ENCODE measurements at regions not wholly inside any gene's neighbourhood (a gene's known extent, or its start where the extent isn't known, plus 50 kb on each side); places are given as distances from the start of the nearest gene placed in this dataset.

DNA sequence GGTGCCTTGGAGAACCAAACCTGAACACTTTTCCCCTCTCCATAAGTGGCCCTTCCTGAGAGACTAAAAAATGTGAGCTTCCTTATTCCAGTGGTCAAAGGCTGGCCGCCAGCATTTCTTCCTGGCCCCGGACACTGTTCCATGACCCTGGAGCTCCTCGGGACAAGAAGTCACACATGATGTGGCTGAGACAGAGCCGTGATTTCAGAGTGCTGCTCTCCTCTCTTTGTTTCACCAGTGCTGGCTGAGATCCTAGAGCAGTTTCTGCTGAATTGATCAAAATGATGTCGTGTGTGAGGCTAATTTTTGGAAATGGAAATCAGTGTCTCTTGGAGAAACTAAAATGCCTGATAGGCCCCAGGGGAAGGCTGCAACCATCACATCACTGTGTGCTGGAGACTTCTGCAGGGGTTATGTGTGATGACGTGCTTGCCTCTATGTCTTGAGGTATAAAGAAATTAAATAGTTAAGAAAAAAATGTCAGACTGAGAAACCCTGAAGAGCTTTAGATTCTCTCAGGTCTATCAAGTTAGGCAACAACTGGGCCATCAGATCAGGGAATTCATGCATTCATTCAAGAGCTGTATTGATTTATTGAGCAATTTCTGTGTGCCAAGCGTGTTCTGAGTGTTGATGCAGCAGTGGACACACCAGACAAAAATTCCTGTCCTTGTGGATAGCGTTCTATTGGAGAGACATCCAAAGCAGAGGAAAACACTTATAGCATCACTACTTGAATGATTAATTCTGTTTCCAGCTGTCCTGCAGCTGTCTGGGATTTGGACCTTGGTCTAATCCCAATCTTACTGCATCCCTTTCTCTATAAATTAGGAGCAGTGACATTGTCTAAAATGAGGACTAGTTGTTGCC is 72.7 kb upstream of the CCN6 start:
- H3K4me1 Mint-ChIP-seq (ENCODE audit: low read depth), result peaks cover 68% of the 10 kb centered on the region
- H3K36me3 Mint-ChIP-seq, result no peaks in the 10 kb centered on the region

DNA sequence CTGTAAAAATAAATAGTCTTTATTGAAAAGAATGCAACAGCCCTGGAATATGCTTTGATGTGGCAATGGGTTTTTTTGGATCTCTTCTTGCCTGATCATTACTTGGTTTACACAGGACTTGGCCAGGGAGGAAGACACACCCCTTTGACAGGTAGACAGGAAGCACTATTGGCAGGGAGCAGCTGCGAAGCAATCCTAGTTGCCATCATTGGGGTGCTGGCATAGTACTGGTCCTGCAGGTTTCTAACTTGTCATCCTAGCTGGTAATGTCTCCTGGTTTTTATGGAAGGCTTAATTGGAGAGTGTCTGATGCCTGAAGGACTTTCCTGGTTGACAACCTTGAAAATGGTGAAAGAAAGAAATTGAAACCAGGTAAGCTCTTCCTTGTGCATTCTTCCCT is 71.2 kb upstream of the CCN6 start:
- no peak overlapping the region for H3K27ac Mint-ChIP-seq
- no peak for DNase-seq
- H3K27me3 Mint-ChIP-seq, result no peaks in the 10 kb centered on the region
- H3K4me3 Mint-ChIP-seq, result no peak overlapping the region
- H3K9me3 Mint-ChIP-seq, result no peaks in the 10 kb centered on the region
- intact Hi-C loops (cut with micrococcal nuclease), result no loop called here
- H3K36me3 Mint-ChIP-seq, result no peaks in the 10 kb centered on the region
- ChIA-PET CTCF (interaction anchor here (0.7 to 1.3 kb wide), 2 partner anchors 10 to 60 kb away, joined by 4 read pairs; no protein-coding TSS in a partner anchor), POLR2A (no interaction called here)
- peaks cover 64% of the 10 kb centered on the region for H3K4me1 Mint-ChIP-seq (ENCODE audit: low read depth)

More for the DNA sequence above, 72.7 kb upstream of the CCN6 start:
- Mint-ChIP-seq H3K27ac (no peak overlapping the region), H3K4me3 (no peak overlapping the region), H3K9me3 (no peaks in the 10 kb centered on the region), H3K27me3 (no peaks in the 10 kb centered on the region)
- ChIA-PET POLR2A (no interaction called here), CTCF (interaction anchor here (0.6 to 1.5 kb wide), 3 partner anchors 8 to 218 kb away, joined by 3 to 5 read pairs (median 4); no protein-coding TSS in a partner anchor)
- intact Hi-C loops (cut with micrococcal nuclease), result no loop called here
- DNase-seq, result no peak

DNA sequence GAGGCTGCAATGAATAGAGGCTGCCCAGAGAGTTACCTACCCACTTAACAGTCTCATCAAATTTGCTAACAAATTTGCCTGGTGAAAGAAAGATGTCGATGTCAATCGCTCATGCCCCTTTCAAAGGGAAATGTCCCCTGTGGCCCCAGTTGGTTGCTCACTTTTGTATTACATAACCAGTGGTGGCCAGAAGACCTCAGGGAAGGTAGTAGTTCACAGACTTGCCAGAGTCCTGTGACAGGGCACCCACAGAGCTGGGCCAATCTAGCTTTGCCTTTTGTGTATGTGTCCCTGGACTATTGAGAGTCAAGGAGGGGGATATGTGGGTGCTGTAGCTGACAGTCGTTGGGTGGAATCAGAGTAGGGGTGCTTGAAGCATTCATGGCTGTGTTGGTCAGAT is 70.7 kb upstream of the CCN6 start:
- Mint-ChIP-seq H3K4me1 (ENCODE audit: low read depth) (peaks cover 67% of the 10 kb centered on the region), H3K9me3 (no peaks in the 10 kb centered on the region), H3K27me3 (no peaks in the 10 kb centered on the region), H3K36me3 (no peaks in the 10 kb centered on the region), H3K27ac (no peak overlapping the region), H3K4me3 (no peak overlapping the region)
- ChIA-PET POLR2A (no interaction called here), CTCF (interaction anchor here (0.7 to 1.3 kb wide), 2 partner anchors 9 to 59 kb away, joined by 4 read pairs; no protein-coding TSS in a partner anchor)
- no peak for DNase-seq
- intact Hi-C loops (cut with micrococcal nuclease), result no loop called here

DNA sequence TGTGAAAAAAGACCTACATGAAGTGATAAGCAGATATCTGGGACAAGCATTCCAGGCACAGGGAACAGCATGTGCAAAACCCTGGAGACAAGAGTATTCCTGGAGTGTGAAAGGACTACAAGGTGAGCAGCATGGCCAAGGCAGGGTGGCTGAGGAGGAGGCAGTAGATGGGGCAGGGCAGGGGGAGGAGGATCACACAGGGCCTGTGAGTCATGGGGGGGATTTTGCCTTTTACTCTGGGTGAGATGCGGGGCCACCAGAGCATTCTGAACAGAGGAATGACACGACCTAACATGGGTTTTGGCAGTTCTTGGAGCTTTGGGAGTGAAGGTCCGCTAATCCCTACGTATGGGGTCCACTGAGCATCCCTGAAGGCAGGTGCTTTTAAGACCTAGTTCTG is 69.8 kb upstream of the CCN6 start:
- intact Hi-C loops (cut with micrococcal nuclease), result loop anchor here (2.0 kb wide), 1 partner anchor 111 kb away; the partner anchor contains the start of gene FYN
- Mint-ChIP-seq H3K4me3 (no peak overlapping the region), H3K4me1 (ENCODE audit: low read depth) (peaks cover 71% of the 10 kb centered on the region), H3K36me3 (no peaks in the 10 kb centered on the region), H3K27me3 (no peaks in the 10 kb centered on the region), H3K27ac (peak overlapping the region; percentile 79), H3K9me3 (no peaks in the 10 kb centered on the region)
- peak; percentile 53 for DNase-seq
- CTCF ChIA-PET, result interaction anchor here (1.3 to 1.4 kb wide), 2 partner anchors 8 to 14 kb away, joined by 4 to 5 read pairs; no protein-coding TSS in a partner anchor
- POLR2A ChIA-PET, result interaction anchor here (1.5 to 1.9 kb wide), 3 partner anchors 9 to 207 kb away, joined by 3 to 9 read pairs (median 4); no protein-coding TSS in a partner anchor

DNA sequence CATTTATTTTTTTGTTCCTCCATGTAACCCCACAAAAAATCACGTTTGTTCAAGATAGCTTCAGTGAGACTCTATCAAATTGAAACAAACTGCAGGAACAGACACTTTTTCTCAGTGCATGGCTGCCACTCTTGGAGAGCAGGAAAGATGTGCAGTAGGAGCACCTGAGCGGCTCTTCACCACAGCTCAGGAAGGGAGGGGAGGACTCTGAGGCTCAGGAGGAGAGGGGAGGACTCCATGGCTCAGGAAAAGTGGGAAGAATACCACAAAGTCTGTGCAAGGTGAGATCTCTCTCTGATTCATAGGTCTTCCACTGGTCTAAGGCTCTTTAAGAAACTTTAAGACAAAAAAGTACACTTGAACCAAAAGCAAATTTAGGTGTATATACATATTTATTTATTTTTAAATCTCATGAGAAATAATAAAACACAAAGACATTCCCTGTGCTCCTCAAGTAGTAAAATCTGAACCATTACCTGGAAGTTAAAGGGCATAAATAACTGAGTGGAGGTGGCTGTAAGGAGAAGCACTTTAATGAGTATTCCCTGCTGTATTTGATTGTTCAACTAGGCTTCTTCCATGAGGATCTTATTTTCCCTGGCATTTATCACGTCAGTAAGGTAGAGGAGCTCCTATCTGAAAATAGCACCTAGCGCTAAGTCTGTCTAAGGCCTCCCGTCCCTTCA is 69.2 kb upstream of the CCN6 start:
- Mint-ChIP-seq H3K9me3 (no peaks in the 10 kb centered on the region), H3K36me3 (no peaks in the 10 kb centered on the region), H3K27me3 (no peaks in the 10 kb centered on the region), H3K4me3 (no peak overlapping the region), H3K27ac (peak overlapping the region; percentile 92), H3K4me1 (ENCODE audit: low read depth) (peaks cover 72% of the 10 kb centered on the region)
- POLR2A ChIA-PET, result interaction anchor here (0.8 to 1.9 kb wide), 5 partner anchors 9 to 208 kb away, joined by 3 to 9 read pairs (median 4); no protein-coding TSS in a partner anchor
- no peak for DNase-seq
- intact Hi-C loops (cut with micrococcal nuclease), result loop anchor here (1.0 to 2.0 kb wide), 2 partner anchors 11 to 112 kb away; partner anchors contain the start of gene FYN
- CTCF ChIA-PET, result interaction anchor here (0.7 to 1.4 kb wide), 5 partner anchors 12 to 274 kb away, joined by 3 to 5 read pairs (median 3); partner anchors contain the start of gene FYN

DNA sequence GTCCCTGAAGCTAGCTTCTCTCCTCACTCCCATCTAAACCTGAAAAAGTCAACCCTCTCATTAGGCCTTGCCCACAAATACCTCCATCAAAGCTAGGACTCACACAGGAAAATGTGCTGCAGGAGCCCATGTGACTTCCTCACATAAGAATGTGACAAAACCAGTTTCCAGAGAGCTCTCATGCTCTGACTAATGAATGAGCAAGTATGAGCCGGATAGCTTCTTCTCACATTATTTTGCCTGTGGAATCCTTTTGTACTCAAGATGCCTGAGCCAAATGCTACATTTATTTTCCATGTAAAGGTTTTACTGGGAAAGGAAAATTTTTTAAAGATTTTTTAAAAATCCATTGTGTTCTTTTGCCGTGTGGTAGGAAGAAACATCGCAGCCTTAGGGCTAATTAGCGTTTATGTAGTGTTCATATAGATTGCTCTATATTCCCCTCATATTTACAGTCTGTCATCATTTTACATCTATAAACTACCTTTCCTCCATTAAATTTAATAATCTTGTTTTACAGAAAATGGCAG is 68.6 kb upstream of the CCN6 start:
- Mint-ChIP-seq H3K27ac (peak overlapping the region; percentile 92), H3K36me3 (no peaks in the 10 kb centered on the region), H3K4me1 (ENCODE audit: low read depth) (peaks cover 74% of the 10 kb centered on the region), H3K27me3 (no peaks in the 10 kb centered on the region), H3K9me3 (no peaks in the 10 kb centered on the region), H3K4me3 (no peak overlapping the region)
- DNase-seq, result peak; percentile 63
- POLR2A ChIA-PET, result interaction anchor here (0.5 to 1.9 kb wide), 6 partner anchors 10 to 226 kb away, joined by 3 to 9 read pairs (median 4); no protein-coding TSS in a partner anchor
- CTCF ChIA-PET, result interaction anchor here (0.7 to 1.4 kb wide), 5 partner anchors 12 to 275 kb away, joined by 3 to 5 read pairs (median 3); partner anchors contain the start of gene FYN
- intact Hi-C loops (cut with micrococcal nuclease), result loop anchor here (1.0 to 2.0 kb wide), 2 partner anchors 12 to 112 kb away; partner anchors contain the start of gene FYN

DNA sequence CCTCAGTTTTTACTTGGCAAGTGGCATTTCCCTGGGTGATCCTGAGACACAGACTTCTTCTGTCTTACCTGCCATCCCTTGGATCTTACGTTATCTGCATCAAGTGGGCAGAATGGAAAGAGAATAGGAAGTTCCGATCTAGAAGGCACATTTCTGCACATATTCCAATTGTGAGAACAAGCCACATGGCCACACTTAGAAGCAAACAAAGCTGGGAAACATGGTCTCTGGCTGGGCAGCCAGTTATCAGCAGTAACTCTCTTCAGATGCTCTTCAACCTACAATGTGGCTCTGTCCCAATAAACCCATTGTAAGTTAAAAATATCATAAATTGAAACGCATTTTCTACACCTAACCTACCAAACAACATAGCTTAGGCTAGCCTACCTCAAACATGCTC is 67.3 kb upstream of the CCN6 start:
- peak overlapping the region; percentile 16 for H3K27ac Mint-ChIP-seq
- no peak for DNase-seq
- POLR2A ChIA-PET, result interaction anchor here (1.0 kb wide), 1 partner anchor 113 kb away, joined by 3 read pairs; the partner anchor contains the start of gene FYN
- no peaks in the 10 kb centered on the region for H3K36me3 Mint-ChIP-seq
- no peaks in the 10 kb centered on the region for H3K9me3 Mint-ChIP-seq
- intact Hi-C loops (cut with micrococcal nuclease), result no loop called here
- no peak overlapping the region for H3K4me3 Mint-ChIP-seq
- H3K27me3 Mint-ChIP-seq, result no peaks in the 10 kb centered on the region
- H3K4me1 Mint-ChIP-seq (ENCODE audit: low read depth), result peaks cover 87% of the 10 kb centered on the region
- CTCF ChIA-PET, result no interaction called here

DNA sequence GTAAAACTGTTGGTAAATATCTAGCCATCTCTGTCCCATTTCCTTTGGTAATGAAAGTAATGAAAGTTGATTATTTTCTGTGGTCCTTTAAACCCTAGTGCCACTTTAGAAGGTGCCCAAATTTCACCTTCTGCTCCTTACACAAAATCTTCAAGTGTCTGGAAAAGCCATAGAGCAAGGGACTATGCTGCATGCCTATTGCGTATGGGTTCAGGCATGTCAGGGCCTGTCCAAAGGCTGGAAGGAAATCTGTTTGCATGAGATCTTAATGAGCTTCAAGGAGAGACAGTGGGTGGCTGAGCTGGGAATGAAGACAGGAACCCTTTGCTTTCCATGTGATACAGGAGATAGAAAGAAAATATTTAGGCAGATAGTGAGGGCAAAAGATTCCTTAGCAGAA is 66.6 kb upstream of the CCN6 start:
- Mint-ChIP-seq H3K36me3 (no peaks in the 10 kb centered on the region), H3K4me1 (ENCODE audit: low read depth) (peaks cover 92% of the 10 kb centered on the region), H3K4me3 (no peak overlapping the region), H3K27ac (no peak overlapping the region), H3K9me3 (no peaks in the 10 kb centered on the region), H3K27me3 (no peaks in the 10 kb centered on the region)
- intact Hi-C loops (cut with micrococcal nuclease), result no loop called here
- CTCF ChIA-PET, result interaction anchor here (1.1 kb wide), 1 partner anchor 15 kb away, joined by 3 read pairs; no protein-coding TSS in a partner anchor
- POLR2A ChIA-PET, result no interaction called here
- no peak for DNase-seq

DNA sequence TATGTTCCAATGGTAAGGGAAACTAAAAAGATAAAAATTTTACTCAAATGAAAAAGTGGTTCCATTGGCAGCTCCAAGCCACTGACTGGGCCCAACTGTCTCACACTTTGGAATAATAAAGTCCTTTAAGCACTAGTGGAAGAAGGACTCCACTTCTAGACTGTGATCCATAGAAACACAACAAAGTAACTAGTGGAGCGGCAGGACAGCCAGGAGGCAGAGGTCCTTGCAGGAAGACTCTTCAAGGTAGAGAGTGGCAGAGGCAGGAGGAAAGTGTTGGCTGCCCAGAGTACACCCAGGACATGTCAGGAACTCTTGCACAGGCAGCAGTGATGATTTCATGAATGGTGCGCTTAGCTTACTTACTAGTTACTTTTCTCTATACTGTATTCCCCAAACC is 65.0 kb upstream of the CCN6 start:
- H3K27ac Mint-ChIP-seq, result peak overlapping the region; percentile 85
- H3K4me1 Mint-ChIP-seq (ENCODE audit: low read depth), result peaks cover 92% of the 10 kb centered on the region
- H3K9me3 Mint-ChIP-seq, result no peaks in the 10 kb centered on the region
- H3K36me3 Mint-ChIP-seq, result no peaks in the 10 kb centered on the region
- POLR2A ChIA-PET, result interaction anchor here (1.9 kb wide), 1 partner anchor 16 kb away, joined by 11 read pairs; no protein-coding TSS in a partner anchor
- intact Hi-C loops (cut with micrococcal nuclease), result no loop called here
- CTCF ChIA-PET, result interaction anchor here (1.3 to 2.5 kb wide), 2 partner anchors 16 to 279 kb away, joined by 3 to 7 read pairs; no protein-coding TSS in a partner anchor
- no peak for DNase-seq
- H3K27me3 Mint-ChIP-seq, result no peaks in the 10 kb centered on the region
- H3K4me3 Mint-ChIP-seq, result no peak overlapping the region

DNA sequence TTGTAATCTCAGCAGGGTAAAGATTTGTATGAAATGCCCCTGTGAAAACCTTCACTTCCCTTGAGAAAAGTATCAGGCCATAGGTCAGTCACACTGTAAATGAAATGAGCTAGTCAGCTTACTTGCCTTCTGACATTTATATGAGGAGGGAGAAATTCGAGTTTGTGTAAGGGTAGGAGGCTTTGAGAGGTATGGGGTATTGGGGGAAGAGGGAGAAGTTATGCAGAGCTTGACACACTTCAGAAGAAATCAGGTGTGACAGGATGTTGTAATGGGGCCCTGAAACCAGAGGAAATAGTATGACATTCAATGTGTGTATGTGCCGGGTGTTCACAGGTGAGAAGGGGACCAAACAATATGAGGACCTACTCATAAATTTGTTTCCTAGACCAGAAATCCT is 64.2 kb upstream of the CCN6 start:
- ChIA-PET POLR2A (interaction anchor here (1.9 kb wide), 1 partner anchor 16 kb away, joined by 11 read pairs; no protein-coding TSS in a partner anchor), CTCF (interaction anchor here (0.7 to 2.5 kb wide), 7 partner anchors 12 to 280 kb away, joined by 3 to 10 read pairs (median 4); no protein-coding TSS in a partner anchor)
- peaks cover 92% of the 10 kb centered on the region for H3K4me1 Mint-ChIP-seq (ENCODE audit: low read depth)
- no peaks in the 10 kb centered on the region for H3K9me3 Mint-ChIP-seq
- H3K36me3 Mint-ChIP-seq, result no peaks in the 10 kb centered on the region
- H3K27ac Mint-ChIP-seq, result peak overlapping the region; percentile 85
- peak overlapping the region; percentile 0 for H3K4me3 Mint-ChIP-seq
- H3K27me3 Mint-ChIP-seq, result no peaks in the 10 kb centered on the region
- DNase-seq, result no peak
- intact Hi-C loops (cut with micrococcal nuclease), result no loop called here

DNA sequence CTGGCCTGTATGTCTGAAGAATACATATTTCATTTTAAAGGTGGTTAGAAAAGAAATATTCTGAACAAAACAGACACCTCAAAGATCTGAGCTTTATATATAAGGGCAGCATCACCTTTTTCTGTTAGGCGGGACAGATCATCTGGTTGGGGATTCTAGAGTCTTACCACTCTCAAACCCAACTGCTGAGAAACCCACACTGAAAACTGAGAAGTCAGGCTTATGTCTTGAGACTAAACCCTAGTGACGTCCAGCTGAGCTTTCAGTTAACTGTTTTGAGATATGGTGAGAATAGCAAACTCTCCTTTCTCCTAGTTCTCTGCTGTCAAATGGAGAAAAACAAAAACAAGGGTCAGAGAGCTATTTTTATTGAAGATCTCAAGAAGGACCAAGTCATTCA is 63.7 kb upstream of the CCN6 start:
- ChIA-PET CTCF (interaction anchor here (0.7 to 2.5 kb wide), 7 partner anchors 12 to 281 kb away, joined by 3 to 10 read pairs (median 4); no protein-coding TSS in a partner anchor), POLR2A (interaction anchor here (1.9 kb wide), 1 partner anchor 17 kb away, joined by 11 read pairs; no protein-coding TSS in a partner anchor)
- Mint-ChIP-seq H3K36me3 (no peaks in the 10 kb centered on the region), H3K4me3 (no peak overlapping the region), H3K27me3 (no peaks in the 10 kb centered on the region), H3K9me3 (no peaks in the 10 kb centered on the region), H3K27ac (peak overlapping the region; percentile 85), H3K4me1 (ENCODE audit: low read depth) (peaks cover 90% of the 10 kb centered on the region)
- intact Hi-C loops (cut with micrococcal nuclease), result no loop called here
- no peak for DNase-seq

All from activated CD4-positive, alpha-beta memory T cell treated with anti-CD3 and anti-CD28 coated beads for 36 hours (primary cell).